NCI-H2196 (cell line): ENCODE measurements at regions not wholly inside any gene's neighbourhood (a gene's known extent, or its start where the extent isn't known, plus 50 kb on each side); places are given as distances from the start of the nearest gene placed in this dataset.
"Not testable (repeated sequence)": the region's sequence is repeated elsewhere in the genome, so short reads cannot be mapped to it uniquely, and the experiment has no call there.

Experiments
- DNase-seq: peaks from one replicate; lab custom pipeline; 2025; ENCODE audit not compliant: unreplicated experiment; lab: John Stamatoyannopoulos, UW

DNA sequence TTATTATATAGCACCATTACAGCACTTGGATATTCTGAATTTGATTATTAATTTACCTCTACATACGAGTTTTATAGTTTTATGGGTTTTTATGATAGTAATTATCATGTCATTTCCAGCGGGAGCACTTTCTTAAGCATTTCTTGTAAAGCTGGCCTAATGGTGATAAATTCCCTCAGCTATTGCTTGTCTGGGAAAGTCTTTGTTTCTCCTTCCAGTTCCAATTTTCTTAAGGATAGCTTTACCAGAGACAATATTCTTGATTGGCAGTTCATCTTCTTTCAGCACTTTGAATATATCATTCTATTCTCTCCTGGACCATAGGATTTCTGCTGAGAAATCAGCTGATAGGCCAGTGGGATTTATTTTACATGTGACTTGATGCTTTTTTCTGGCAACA lies 505.4 kb downstream of the TMEM232 start:
- no peak for DNase-seq

- no peak for DNase-seq
These were observed 502.4 kb downstream of the TMEM232 start for GRCh38 chr5:110224050-110224449.

- DNase-seq = no peak
These were observed 500.5 kb downstream of the TMEM232 start for GRCh38 chr5:110225949-110226348.

DNA sequence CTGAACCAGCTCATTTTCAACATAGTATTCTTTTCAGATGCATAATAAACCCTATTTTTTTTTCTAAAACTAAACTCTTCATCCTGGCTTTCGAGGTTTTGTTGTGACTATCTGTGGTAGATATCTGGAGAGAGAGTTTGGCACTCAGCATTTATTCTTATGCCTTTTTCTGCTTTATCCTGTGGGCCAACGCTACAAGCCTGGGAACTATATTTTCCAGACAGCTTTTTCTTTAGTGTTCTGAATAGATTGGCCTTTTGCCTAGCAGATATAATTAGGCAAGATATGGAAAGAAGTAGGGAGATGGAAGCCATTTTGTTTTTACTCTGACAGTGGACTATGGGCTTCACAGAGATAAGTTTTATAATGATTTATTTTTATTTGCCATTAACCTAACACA lies 486.7 kb downstream of the TMEM232 start:
- DNase-seq = no peak

GRCh38 chr5:110242950-110243349 lies 483.5 kb downstream of the TMEM232 start:
- no peak for DNase-seq

DNA sequence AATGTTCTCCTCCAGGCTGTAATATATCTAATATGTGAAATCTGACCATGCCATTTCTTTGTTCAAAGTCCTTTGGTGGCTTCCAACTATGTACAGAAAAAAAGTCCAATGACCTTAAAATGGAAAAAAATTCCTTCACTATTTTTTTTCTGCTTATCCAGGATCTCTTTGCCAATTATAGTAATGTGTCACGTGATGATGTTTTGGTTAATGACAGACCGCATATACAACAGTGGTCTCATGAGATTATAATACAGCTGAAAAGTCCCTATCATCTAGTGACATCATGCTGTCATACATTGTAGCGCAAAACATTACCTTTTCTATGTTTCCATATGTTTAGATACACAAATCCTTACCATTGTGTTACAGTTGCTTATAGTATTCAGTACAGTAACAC lies 477.6 kb downstream of the TMEM232 start:
- no peak for DNase-seq

GRCh38 chr5:110250355-110250754 lies 476.1 kb downstream of the TMEM232 start:
- DNase-seq = no peak

- no peak for DNase-seq
These were observed 475.7 kb downstream of the TMEM232 start for GRCh38 chr5:110250755-110251154.

GRCh38 chr5:110251366-110251765 lies 475.1 kb downstream of the TMEM232 start:
- no peak for DNase-seq

DNA sequence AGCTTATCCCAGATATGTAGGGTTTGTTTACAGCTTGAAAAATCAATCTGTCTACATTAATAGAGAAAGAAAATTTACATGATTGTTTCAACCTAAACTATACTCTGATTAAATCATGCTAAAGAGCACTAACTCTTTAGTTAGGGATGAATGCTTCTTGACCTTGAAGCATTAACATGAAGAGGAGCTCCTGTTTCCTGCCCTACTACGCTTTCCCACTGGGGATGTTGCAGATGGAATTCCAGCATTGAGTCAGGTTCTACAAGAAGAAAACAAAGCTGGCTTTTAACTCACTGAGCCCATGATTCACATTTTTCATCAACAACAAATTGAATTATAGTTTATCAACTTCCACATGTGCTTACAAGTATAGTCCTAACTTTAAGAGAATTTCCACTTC lies 471.3 kb downstream of the TMEM232 start:
- no peak for DNase-seq

GRCh38 chr5:110256298-110256697 lies 470.2 kb downstream of the TMEM232 start:
- DNase-seq = no peak

DNA sequence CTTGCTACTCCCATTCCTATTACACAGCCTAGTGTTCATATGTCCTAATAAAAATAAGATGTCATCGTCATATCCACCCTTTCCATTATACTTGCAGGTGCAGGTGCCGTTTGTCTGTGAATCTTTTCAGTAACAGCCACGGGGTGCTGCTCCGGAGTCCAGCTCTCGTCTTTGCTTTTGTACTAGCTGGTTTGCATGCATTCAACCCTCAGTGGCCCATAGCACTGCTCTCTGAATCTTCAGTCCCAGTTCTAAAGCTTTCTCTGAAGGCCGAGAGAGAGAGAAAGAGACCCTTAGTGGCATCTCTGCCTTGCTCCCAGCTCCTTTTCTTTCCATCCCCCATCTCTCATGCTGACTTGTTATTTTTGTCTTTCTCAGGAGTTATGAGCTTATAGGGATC lies 468.5 kb downstream of the TMEM232 start:
- no peak for DNase-seq

- no peak for DNase-seq
These were observed 467.8 kb downstream of the TMEM232 start for GRCh38 chr5:110258460-110259216.

DNA sequence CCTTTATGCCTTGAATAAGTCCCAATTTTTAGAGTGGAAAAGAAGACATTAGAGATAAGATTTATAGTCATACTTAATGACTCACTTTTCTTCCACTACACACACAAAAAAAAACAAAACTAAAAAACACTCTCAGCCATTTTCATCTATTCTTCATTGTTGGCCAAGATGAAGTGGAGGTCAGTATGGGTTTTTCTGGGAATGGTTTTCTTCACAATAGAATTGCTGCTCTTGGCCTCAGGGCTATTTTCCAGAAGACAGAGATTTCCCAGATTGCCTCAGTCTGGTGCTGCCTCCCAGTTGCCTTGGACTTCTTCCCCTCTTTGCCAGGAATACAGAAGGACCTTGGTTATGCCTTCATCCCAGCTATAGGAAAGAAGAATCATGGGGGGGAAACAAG lies 463.7 kb downstream of the TMEM232 start:
- DNase-seq = no peak

- no peak for DNase-seq
These were observed 461.8 kb downstream of the TMEM232 start for GRCh38 chr5:110264661-110265060.

DNA sequence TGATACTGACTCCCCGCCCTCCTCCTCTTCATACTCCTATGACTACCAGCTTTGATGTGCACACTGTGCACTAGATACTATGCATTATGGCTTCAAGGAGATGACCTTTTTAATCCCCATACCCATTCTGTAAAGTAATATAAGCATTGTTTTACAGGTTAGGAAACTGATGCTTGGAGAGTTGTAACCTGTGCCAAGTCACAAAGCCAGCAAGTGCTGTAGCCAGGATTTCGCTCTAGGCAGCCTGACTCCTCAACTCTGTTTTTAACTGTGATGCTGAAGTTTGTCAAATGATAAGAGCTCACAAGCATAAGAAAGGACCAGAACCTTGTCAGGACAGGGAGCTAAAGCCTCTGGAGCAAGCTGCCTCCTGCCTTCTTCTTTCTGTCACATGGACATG lies 461.3 kb downstream of the TMEM232 start:
- DNase-seq = no peak

DNA sequence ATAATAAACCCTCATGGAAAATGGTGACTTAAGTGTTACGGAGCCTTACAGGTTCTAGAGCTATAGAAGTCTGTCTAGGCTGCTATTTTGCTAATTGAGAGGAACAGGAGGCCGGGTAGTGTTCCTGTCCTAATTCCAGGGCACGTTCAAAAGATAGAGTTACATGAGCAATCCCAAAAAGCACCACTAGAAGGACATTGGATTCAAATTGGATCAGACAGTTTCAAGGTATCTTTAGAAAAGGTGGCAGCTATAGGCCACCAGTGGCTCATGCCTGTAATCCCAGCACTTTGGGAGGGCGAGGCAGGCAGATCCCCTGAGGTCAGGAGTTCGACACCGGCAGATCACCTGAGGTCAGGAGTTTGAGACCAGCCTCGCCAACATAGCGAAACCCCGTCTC lies 458.8 kb downstream of the TMEM232 start:
- DNase-seq = no peak

DNA sequence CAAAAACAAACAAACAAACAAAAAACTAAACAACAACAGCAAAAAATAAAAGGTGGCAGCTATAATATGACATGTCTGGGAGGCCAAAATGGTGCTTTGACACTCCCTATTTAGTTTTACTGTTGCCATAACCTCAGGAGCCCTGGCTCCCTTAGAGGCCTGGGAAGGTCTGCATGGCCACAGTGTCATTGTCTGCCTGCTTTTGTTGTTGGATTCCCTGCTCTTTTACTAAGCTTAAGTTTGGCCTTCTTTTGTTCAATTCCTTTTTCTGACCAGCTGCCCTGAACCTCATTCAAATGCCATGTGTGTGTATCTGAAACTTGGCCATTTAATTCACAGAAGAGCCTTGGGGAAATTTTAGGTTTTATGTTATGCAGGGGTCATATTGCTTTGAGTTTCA lies 458.2 kb downstream of the TMEM232 start:
- no peak for DNase-seq

DNA sequence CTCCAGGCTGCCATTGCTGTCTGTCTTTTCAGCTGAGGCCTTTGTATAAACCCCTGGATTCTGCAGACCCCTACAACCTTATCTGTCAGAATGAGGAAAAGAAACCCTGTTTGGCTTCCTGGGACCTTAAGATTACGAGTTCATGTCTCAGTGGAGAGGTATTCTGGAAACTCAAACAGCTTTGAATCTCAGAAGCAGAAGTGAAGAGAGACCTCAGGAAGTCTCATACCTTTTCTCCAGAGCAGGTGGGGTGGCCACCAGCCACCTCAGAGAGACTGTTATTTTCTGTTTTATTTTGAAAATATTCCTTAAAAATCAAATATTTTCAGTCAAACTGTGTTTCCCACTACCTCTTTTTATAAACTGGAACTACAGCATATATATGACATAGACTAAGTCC lies 457.5 kb downstream of the TMEM232 start:
- DNase-seq = no peak

DNA sequence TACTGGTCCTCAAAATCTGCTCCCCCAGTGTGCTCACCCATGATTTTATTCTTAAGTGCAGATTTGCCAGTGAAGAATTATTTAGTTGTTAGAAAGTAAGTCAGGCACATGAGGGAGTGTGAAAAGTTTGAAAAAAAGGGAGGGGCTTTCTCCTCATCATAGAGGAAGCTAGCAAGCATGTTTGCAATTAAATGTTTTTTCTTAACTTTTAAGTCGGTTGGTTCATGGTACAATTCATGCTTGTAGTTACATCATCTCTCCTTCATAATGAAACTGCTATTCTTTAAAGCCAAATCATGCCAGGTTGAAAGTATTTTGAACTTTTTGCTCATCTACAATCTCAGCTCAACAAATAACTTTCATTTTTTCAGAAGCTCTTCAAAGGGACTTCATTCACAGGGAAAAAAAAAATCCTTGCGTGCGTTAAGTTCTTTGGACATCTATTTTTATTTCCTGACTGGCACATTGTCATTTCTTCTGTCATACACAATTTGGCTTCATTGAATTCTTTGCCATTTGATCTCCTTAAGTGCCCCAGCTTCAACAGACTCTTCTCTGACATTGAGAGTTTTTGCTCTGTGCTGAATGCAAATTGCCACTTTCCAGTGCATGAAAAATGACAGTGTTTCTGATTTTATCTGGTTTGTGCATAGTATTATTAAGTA lies 456.9 kb downstream of the TMEM232 start:
- no peak for DNase-seq

- no peak for DNase-seq
These were observed 450.6 kb downstream of the TMEM232 start for GRCh38 chr5:110275878-110276277.

DNA sequence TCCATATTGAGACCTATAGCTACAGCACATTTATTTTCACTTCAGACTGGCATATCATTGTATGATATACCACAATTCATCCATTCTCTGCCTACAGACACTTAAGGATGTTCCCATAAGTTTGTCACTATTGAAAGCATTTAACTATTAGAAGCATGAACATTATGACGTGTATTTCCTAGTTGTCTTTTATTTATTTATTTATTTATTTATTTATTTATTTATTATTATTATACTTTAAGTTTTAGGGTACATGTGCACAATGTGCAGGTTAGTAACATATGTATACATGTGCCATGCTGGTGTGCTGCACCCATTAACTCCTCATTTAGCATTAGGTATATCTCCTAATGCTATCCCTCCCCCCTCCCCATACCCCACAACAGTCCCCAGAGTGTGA lies 448.0 kb downstream of the TMEM232 start:
- DNase-seq = not testable (repeated sequence)

- DNase-seq = not testable (repeated sequence)
These were observed 442.4 kb downstream of the TMEM232 start for GRCh38 chr5:110284121-110284520.
